NOMO-1 (cell line): ENCODE measurements at regions not wholly inside any gene's neighbourhood (a gene's known extent, or its start where the extent isn't known, plus 50 kb on each side); places are given as distances from the start of the nearest gene placed in this dataset.
A peak's percentile ranks its signal among the peaks of the same experiment; 100 is the strongest.

Experiments used
- DNase-seq, 2 experiments: peaks; one replicate each; lab custom pipeline; 2025; ENCODE audit not compliant: unreplicated experiment in 2 of 2; lab: John Stamatoyannopoulos, UW

- DNase-seq = no peak
Observed at GRCh38 chr11:95495706-95496105, 264.7 kb upstream of the SESN3 start.

DNA sequence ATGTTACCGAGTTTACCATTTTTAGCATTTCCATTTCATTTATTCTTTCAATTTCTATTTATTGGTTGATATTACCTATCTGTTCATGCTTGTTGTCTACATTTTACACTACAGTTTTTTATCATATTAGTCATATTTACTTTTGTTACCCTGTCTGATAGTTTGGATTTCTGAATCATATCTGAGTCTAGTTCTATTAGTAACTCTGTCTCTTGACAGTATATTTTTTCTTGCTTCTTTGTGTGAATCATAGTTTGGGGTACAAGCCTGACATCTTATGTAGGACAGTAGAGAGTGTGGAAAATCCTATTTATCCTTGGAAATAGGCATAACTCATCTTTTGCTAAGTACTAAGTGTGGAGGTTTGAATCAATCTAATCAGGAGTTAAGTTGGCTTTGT lies 263.9 kb upstream of the SESN3 start:
- DNase-seq = no peak

GRCh38 chr11:95494167-95494566 lies 263.2 kb upstream of the SESN3 start:
- no peak for DNase-seq

GRCh38 chr11:95490625-95491024 lies 259.6 kb upstream of the SESN3 start:
- DNase-seq = no peak

- no peak for DNase-seq
Observed at GRCh38 chr11:95487938-95488337, 256.9 kb upstream of the SESN3 start.

DNA sequence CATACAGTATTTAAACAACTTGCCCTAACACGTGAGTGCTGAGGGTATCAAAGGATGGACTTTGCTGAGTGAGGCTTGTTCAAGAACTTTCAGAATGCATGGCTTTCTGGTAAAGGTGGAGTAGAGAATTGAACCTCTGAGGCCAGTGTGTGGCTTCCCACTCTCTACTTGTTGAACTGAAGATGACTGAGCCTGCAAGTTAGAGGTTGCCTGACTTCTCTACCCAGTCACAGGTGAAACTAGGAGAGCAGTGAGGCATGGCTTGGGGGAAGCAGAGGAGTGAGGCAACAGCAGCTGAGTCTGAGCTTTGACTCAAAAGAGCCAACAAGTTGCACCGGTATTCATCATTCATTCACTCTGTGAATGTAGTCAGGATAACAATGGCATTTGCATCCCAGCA lies 256.4 kb upstream of the SESN3 start:
- DNase-seq = no peak

GRCh38 chr11:95486979-95487378 lies 256.0 kb upstream of the SESN3 start:
- no peak for DNase-seq

- DNase-seq = no peak
Observed at GRCh38 chr11:95486466-95486865, 255.5 kb upstream of the SESN3 start.

DNA sequence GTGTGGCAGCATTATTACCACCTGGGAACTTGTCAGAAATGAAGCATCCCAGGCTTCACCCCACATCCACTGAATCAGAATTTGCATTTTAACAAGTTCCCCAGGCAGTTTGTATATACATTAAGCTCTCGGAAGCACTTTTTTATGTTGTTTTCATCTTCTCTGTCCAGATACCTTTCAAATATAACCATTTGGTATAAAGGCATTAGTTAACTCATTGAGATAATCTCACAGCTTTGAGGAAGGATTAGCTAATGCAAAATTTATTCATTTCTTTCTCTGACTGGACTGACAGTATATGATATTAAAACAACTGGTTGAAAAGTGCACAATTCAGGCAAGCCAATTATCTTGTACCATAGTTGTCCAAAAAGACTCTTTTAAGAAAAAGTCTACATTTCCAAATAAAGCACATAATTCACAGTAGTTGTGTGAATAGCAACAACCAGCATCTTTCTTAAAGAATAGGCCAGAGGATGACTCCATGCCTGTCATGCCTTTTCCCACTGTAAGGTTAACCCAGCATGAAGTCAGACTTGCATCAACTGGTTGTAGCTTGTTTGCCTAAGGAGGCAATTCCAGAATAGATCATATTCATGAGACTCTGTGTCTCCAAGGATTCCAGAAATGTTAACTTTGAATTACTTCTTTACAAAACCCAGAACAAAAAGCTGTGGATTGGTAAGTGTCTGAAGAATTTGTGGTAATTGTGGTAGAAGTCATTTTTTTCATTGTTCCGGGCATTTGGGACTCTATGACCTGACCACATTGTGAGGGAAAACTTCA lies 254.3 kb upstream of the SESN3 start:
- DNase-seq = no peak

GRCh38 chr11:95483339-95483738 lies 252.3 kb upstream of the SESN3 start:
- no peak for DNase-seq

GRCh38 chr11:95478003-95478402 lies 247.0 kb upstream of the SESN3 start:
- no peak for DNase-seq

DNA sequence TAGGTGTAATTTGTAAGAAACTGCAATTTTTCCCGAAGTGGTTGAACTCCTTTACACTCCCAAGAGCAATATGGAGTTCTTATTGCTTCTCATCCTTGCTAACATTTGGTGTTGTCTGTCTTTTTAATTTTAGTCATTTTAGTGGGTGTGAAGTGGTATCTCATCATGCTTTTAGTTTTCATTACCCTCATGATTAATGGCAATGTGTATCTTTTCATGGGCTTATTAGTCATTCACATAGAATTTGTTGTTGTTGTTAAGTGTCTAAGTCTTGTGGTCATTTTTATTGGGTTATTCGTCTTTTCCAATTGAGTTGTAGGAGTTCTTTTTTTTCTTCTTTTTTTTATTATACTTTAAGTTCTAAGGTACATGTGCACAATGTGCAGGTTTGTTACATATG lies 238.3 kb upstream of the SESN3 start:
- DNase-seq = no peak

GRCh38 chr11:95466416-95466815 lies 235.4 kb upstream of the SESN3 start:
- DNase-seq = peak in 1 of 2 experiments; percentile 4

DNA sequence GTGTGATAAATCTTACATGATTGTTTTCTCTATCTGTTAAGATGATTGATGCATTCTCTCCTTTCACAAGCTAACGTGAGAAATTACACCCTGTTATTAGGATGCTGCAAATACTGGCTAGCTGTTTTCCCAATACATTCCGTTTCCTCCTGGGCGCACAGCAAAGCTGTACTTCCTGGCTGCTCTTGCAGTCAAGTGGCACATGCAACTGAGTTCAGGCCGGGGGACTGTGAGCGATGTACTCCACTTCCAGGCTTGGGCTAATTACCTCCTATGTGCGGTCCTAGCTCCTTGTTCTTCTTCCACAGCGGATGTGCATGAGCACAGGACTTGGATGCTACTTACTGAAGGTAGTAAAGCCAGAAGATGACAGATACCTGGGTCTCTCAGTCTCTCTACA lies 234.9 kb upstream of the SESN3 start:
- DNase-seq = no peak

DNA sequence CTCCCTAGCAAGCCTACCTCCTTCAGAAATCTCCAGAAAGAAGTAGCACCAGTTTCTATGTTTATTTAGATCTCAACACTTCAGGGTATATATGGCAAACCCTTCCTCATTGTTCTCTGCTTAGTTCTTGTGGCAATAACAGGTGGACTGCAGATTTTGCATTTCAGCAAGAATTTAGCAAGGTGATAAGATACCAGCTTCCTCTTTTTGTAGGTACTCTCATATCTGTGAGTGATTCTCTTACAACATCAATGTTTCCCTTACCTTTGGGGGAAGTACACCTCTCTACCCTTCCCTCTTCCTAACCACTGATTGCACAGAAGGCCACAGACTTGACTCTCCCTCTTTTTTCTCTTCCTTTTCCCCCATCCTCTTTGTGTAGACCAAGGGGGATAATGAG lies 230.9 kb upstream of the SESN3 start:
- no peak for DNase-seq

GRCh38 chr11:95461348-95461747 lies 230.3 kb upstream of the SESN3 start:
- no peak for DNase-seq

- DNase-seq = no peak
Observed at GRCh38 chr11:95459291-95460042, 228.5 kb upstream of the SESN3 start.

DNA sequence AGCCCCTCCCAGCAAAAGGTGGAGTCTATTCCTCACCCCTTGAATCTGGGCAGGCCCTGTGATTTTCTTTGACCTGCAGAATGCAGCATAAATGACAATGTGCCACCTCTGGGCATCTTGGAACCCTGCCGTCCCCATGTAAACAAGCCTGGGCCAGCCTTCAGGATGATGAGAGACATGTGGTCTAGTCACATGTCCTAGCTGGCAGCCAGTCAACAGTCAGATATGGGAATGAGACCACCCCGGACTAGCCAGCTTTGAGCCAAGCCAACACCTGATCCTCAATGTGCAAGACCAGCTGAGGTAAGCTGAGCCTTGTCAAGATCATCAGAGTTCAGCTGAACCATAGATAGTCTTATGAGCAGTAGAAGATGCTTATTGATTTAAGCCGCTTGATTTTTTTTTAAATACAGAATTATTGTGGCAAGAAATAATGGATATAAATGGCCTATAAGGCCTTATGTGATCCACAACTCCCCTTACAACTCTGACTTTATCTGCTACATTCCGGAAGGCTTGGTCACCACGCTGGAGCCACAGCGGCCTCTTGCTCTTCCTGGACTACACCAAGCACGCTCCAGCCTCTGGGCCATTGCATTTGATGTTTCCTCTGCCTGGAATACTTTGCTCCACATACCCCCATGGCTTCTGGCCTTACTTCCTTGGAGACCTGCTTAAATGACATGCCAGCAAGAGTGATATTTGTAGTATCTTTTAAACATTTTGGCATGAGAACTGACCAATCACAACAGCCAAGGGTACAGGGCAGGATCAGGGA lies 225.9 kb upstream of the SESN3 start:
- DNase-seq = no peak

GRCh38 chr11:95455228-95455970 lies 224.4 kb upstream of the SESN3 start:
- no peak for DNase-seq

GRCh38 chr11:95453616-95454171 lies 222.7 kb upstream of the SESN3 start:
- DNase-seq = no peak
